ENCODE measurements at regions not wholly inside any gene's neighbourhood (a gene's known extent, or its start where the extent isn't known, plus 50 kb on each side); places are given as distances from the start of the nearest gene placed in this dataset.
A peak's percentile ranks its signal among the peaks of the same experiment; 100 is the strongest.

DNA sequence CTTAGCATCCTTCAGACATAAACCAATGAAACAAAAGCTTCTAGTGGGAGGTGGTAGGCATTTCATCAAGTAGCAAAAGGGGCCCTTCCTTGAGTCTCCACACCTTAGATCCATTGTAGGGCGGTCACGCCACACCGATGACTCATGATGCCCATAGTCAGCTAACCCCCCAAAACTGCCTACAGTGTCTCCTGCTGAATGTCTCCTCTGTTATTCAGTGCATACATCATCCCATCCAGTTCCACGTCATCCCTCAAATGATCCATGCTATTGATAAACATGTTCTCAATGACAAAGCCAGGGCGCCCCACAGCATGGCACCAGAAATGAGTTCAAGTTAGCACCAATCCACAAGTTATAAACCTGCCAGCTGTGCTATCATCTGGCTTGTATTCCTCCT lies 57.4 kb upstream of the ACKR3 start:
- Histone ChIP-seq H3K4me3 (replicated peaks; ENCODE audit: insufficient read depth, low read length) (no peak overlapping the region), H3K27me3 (ENCODE audit: insufficient read depth, poor library complexity, severe bottlenecking) (peaks cover 2% of the 10 kb centered on the region), H3K27ac (replicated peaks) (no peak overlapping the region)
- TF ChIP-seq SPI1 (IDR thresholded peaks at IDR 0.05; ENCODE audit: borderline replicate concordance, low read depth) (no peak), POLR2AphosphoS5 (IDR thresholded peaks at IDR 0.05; ENCODE audit: low read depth) (no peak)
- TF ChIP-seq, protein P1, sequence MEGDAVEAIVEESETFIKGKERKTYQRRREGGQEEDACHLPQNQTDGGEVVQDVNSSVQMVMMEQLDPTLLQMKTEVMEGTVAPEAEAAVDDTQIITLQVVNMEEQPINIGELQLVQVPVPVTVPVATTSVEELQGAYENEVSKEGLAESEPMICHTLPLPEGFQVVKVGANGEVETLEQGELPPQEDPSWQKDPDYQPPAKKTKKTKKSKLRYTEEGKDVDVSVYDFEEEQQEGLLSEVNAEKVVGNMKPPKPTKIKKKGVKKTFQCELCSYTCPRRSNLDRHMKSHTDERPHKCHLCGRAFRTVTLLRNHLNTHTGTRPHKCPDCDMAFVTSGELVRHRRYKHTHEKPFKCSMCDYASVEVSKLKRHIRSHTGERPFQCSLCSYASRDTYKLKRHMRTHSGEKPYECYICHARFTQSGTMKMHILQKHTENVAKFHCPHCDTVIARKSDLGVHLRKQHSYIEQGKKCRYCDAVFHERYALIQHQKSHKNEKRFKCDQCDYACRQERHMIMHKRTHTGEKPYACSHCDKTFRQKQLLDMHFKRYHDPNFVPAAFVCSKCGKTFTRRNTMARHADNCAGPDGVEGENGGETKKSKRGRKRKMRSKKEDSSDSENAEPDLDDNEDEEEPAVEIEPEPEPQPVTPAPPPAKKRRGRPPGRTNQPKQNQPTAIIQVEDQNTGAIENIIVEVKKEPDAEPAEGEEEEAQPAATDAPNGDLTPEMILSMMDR (IDR thresholded peaks at IDR 0.05; ENCODE audit: insufficient read depth, low read length) = no peak
- no peak for DNase-seq (ENCODE audit: low read depth in 1 of 2, low spot score in 1 of 2)

DNA sequence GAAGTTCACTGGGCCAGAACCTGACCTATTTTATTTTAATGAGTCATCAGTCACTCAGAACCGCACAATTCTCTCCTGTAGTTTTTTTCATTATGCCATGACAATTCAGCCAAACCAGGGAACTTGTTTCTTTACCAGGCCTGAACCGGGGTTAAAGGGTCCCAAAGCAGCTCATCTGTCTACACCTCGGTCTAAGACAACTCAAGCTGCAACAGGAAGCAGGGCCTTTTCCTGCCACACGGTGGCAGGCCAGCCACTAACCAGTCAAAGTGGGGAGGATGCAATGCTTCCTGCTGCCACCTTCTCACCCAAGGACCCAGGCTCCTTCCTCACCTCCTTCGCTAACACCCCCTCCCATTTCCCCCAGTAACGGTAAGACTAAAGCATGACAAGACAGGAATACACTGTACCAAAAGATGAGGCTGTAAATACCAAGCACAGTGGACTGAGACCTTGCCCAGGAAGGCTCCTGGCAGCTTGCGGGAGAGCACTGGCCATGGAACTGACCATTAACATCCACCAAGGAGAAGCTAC lies 56.7 kb upstream of the ACKR3 start:
- no peak for TF ChIP-seq GABPA (IDR thresholded peaks at IDR 0.05; ENCODE audit: low read depth)
- TF ChIP-seq, protein P1 (IDR thresholded peaks at IDR 0.05; ENCODE audit: insufficient read depth, low read length) = peak; percentile 64
- no peak overlapping the region for H3K27ac ChIP-seq (replicated peaks)
- peaks cover 3% of the 10 kb centered on the region for H3K27me3 ChIP-seq (ENCODE audit: insufficient read depth, poor library complexity, severe bottlenecking)
- H3K4me3 ChIP-seq (replicated peaks; ENCODE audit: insufficient read depth, low read length) = no peak overlapping the region
- peak; percentile 21 to 29 for DNase-seq (ENCODE audit: low read depth in 1 of 2, low spot score in 1 of 2)

GRCh38 chr2:236513956-236514355 lies 55.7 kb upstream of the ACKR3 start:
- no peak for DNase-seq (ENCODE audit: low read depth in 1 of 2, low spot score in 1 of 2)
- Histone ChIP-seq H3K4me3 (replicated peaks; ENCODE audit: insufficient read depth, low read length) (no peak overlapping the region), H3K27me3 (ENCODE audit: insufficient read depth, poor library complexity, severe bottlenecking) (peaks cover 2% of the 10 kb centered on the region), H3K27ac (replicated peaks) (no peak overlapping the region)
- no peak for TF ChIP-seq SPI1 (IDR thresholded peaks at IDR 0.05; ENCODE audit: borderline replicate concordance, low read depth)
- TF ChIP-seq POLR2AphosphoS5 (IDR thresholded peaks at IDR 0.05; ENCODE audit: low read depth) = no peak
- no peak for TF ChIP-seq REST (IDR thresholded peaks at IDR 0.05; ENCODE audit: insufficient replicate concordance, low read depth)
- TF ChIP-seq GABPA (IDR thresholded peaks at IDR 0.05; ENCODE audit: low read depth) = no peak
- TF ChIP-seq, protein P1 (IDR thresholded peaks at IDR 0.05; ENCODE audit: insufficient read depth, low read length) = no peak

DNA sequence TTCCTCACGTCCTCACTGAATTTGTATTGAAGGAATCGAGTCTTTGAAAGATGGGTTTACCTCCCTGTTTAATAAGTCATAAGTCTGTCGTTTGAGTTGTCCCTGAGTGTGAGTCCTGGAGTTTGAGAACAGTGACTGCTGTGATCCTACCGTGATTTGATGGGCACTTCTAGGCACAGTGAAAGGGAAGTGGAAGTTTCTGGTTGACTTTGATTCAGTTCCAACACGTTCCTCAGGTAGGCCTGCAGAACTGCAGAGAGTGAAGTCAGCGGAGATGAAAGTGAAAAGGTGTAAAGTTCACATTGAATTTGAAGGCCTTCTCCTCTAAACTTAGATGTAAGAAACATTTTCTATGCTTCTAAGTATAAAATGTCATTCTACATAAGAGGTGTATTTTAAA lies 52.9 kb upstream of the ACKR3 start:
- TF ChIP-seq REST (IDR thresholded peaks at IDR 0.05; ENCODE audit: insufficient replicate concordance, low read depth) (no peak), SPI1 (IDR thresholded peaks at IDR 0.05; ENCODE audit: borderline replicate concordance, low read depth) (no peak), GABPA (IDR thresholded peaks at IDR 0.05; ENCODE audit: low read depth) (no peak), POLR2AphosphoS5 (IDR thresholded peaks at IDR 0.05; ENCODE audit: low read depth) (no peak)
- TF ChIP-seq, protein P1 (IDR thresholded peaks at IDR 0.05; ENCODE audit: insufficient read depth, low read length) = no peak
- no peak overlapping the region for H3K27ac ChIP-seq (replicated peaks)
- DNase-seq (ENCODE audit: low read depth in 1 of 2, low spot score in 1 of 2) = no peak
- H3K27me3 ChIP-seq (ENCODE audit: insufficient read depth, poor library complexity, severe bottlenecking) = peaks cover 2% of the 10 kb centered on the region
- H3K4me3 ChIP-seq (replicated peaks; ENCODE audit: insufficient read depth, low read length) = no peak overlapping the region

Data from HL-60 (cell line).